H9 (cell line): ENCODE measurements at regions not wholly inside any gene's neighbourhood (a gene's known extent, or its start where the extent isn't known, plus 50 kb on each side); places are given as distances from the start of the nearest gene placed in this dataset.

ENCODE experiments used
- DNase-seq: peaks from one replicate; pipeline ENCODE4 v3.0.0-alpha.2; 2017
- H2AFZ ChIP-seq: one replicate; pipeline ENCODE4 v1.6.1; 2013; ENCODE audit warnings: mild to moderate bottlenecking, low read length, control low read depth, moderate library complexity
- H2AK5ac ChIP-seq: 2 replicates; pipeline ENCODE4 v1.6.1; 2013; ENCODE audit warnings: low read length, control low read depth, mixed read lengths; ENCODE audit not compliant: insufficient read length
- H2BK120ac ChIP-seq: one replicate; pipeline ENCODE4 v1.6.1; 2013; ENCODE audit warnings: low read depth, mild to moderate bottlenecking, low read length, control low read depth, inconsistent platforms; ENCODE audit not compliant: poor library complexity, severe bottlenecking
- H2BK12ac ChIP-seq: 2 replicates; pipeline ENCODE4 v1.6.1; 2013; ENCODE audit warnings: low read length, control low read depth, mixed read lengths, low read depth; ENCODE audit not compliant: insufficient read length
- H2BK15ac ChIP-seq: 2 replicates; pipeline ENCODE4 v1.6.1; 2013; ENCODE audit warnings: low read depth, low read length, control low read depth
- H2BK20ac ChIP-seq: one replicate; pipeline ENCODE4 v1.6.1; 2013; ENCODE audit warnings: low read depth, mild to moderate bottlenecking, low read length, control low read depth, inconsistent platforms; ENCODE audit not compliant: poor library complexity, severe bottlenecking
- H2BK5ac ChIP-seq: 2 replicates; pipeline ENCODE4 v1.6.1; 2013; ENCODE audit warnings: low read length, control low read depth, mixed read lengths; ENCODE audit not compliant: insufficient read length
- H3K14ac ChIP-seq: 2 replicates; pipeline ENCODE4 v1.6.1; 2013; ENCODE audit warnings: low read length, control low read depth; ENCODE audit not compliant: insufficient read depth
- H3K18ac ChIP-seq: 2 replicates; pipeline ENCODE4 v1.6.1; 2013; ENCODE audit warnings: low read depth, mild to moderate bottlenecking, mixed read lengths, low read length, control low read depth; ENCODE audit not compliant: insufficient read length
- H3K23ac ChIP-seq: 2 replicates; pipeline ENCODE4 v1.6.1; 2013; ENCODE audit warnings: low read length, control low read depth, mixed read lengths, low read depth; ENCODE audit not compliant: insufficient read length
- H3K23me2 ChIP-seq: 2 replicates; pipeline ENCODE4 v1.6.1; 2013; ENCODE audit warnings: low read depth, mild to moderate bottlenecking, mixed read lengths, low read length, control low read depth; ENCODE audit not compliant: insufficient read length, poor library complexity, severe bottlenecking
- H3K27ac ChIP-seq: 2 replicates; pipeline ENCODE4 v1.5.1; 2013; ENCODE audit warnings: low read length, control low read depth, mixed read lengths, low read depth; ENCODE audit not compliant: insufficient read length
- H3K27me3 ChIP-seq: 2 replicates; pipeline ENCODE4 v1.6.1; 2013; ENCODE audit warnings: low read length, control low read depth, inconsistent platforms; ENCODE audit not compliant: insufficient read depth
- H3K4ac ChIP-seq: 2 replicates; pipeline ENCODE4 v1.6.1; 2013; ENCODE audit warnings: low read depth, mild to moderate bottlenecking, control low read depth, inconsistent platforms, low read length, moderate library complexity
- H3K4me1 ChIP-seq: 2 replicates; pipeline ENCODE4 v1.6.1; 2013; ENCODE audit warnings: low read length, control low read depth, inconsistent platforms; ENCODE audit not compliant: insufficient read depth
- H3K4me2 ChIP-seq: 2 replicates; pipeline ENCODE4 v1.6.1; 2013; ENCODE audit warnings: low read length, control low read depth, mixed read lengths; ENCODE audit not compliant: insufficient read length, insufficient read depth
- H3K56ac ChIP-seq: 2 replicates; pipeline ENCODE4 v1.6.1; 2013; ENCODE audit warnings: low read depth, mild to moderate bottlenecking, mixed read lengths, low read length, control low read depth; ENCODE audit not compliant: insufficient read length
- H3K79me1 ChIP-seq: 2 replicates; pipeline ENCODE4 v1.6.1; 2013; ENCODE audit warnings: low read depth, mild to moderate bottlenecking, moderate library complexity, low read length, control low read depth, inconsistent platforms; ENCODE audit not compliant: insufficient read depth, poor library complexity, severe bottlenecking
- H3K79me2 ChIP-seq: 2 replicates; pipeline ENCODE4 v1.6.1; 2013; ENCODE audit warnings: low read length, control low read depth, inconsistent platforms; ENCODE audit not compliant: insufficient read depth
- H3K9ac ChIP-seq: 2 replicates; pipeline ENCODE4 v1.6.1; 2013; ENCODE audit warnings: low read length, control low read depth, mixed read lengths; ENCODE audit not compliant: insufficient read length; ENCODE audit errors: extremely low read depth
- H3K9me3 ChIP-seq: one replicate; pipeline ENCODE4 v1.6.1; 2013; ENCODE audit warnings: low read depth, low read length, inconsistent platforms; ENCODE audit not compliant: control insufficient read depth
- H3T11ph ChIP-seq: one replicate; pipeline ENCODE4 v1.6.1; 2013; ENCODE audit warnings: mild to moderate bottlenecking, low read length, control low read depth, inconsistent platforms
- H4K20me1 ChIP-seq: one replicate; pipeline ENCODE4 v1.6.1; 2013; ENCODE audit not compliant: control insufficient read depth, insufficient read length, insufficient read depth
- H4K5ac ChIP-seq: 2 replicates; pipeline ENCODE4 v1.6.1; 2013; ENCODE audit warnings: low read depth, mild to moderate bottlenecking, mixed read lengths, low read length, control low read depth; ENCODE audit not compliant: insufficient read length
- H4K8ac ChIP-seq: replicated peaks from 2 replicates; pipeline ENCODE4 v1.6.1; 2013; ENCODE audit warnings: low read length, control low read depth, mixed read lengths, low read depth; ENCODE audit not compliant: insufficient read length
- H4K91ac ChIP-seq: 2 replicates; pipeline ENCODE4 v1.6.1; 2013; ENCODE audit warnings: low read depth, mild to moderate bottlenecking, moderate library complexity, mixed read lengths, low read length, control low read depth; ENCODE audit not compliant: insufficient read length
- H3K27ac Mint-ChIP-seq, 3 experiments: 2 replicates in 2 of 3; 3 replicates in 1 of 3; pipeline ENCODE4 v1.8.0; 2020 to 2021; ENCODE audit warnings: mixed read lengths in 3 of 3, mild to moderate bottlenecking in 1 of 3, moderate library complexity in 1 of 3
- H3K27me3 Mint-ChIP-seq: 2 replicates; pipeline ENCODE4 v1.8.0; 2021; ENCODE audit warnings: low read depth, mild to moderate bottlenecking, moderate library complexity, mixed read lengths
- H3K36me3 Mint-ChIP-seq, 3 experiments: 2 replicates in 2 of 3; 3 replicates in 1 of 3; pipeline ENCODE4 v1.8.0; 2020 to 2021; ENCODE audit warnings: low read depth in 3 of 3, mixed read lengths in 3 of 3; ENCODE audit not compliant: insufficient read depth in 1 of 3
- H3K4me1 Mint-ChIP-seq, 2 experiments: 2 replicates each; pipeline ENCODE4 v1.8.0; 2020; ENCODE audit warnings: mixed read lengths in 2 of 2
- H3K4me3 Mint-ChIP-seq, 2 experiments: 2 replicates in 1 of 2; 3 replicates in 1 of 2; pipeline ENCODE4 v1.8.0; 2020 to 2021; ENCODE audit warnings: mild to moderate bottlenecking in 2 of 2, mixed read lengths in 2 of 2, moderate library complexity in 1 of 2
- H3K9me3 Mint-ChIP-seq, 2 experiments: 2 replicates in 1 of 2; 3 replicates in 1 of 2; pipeline ENCODE4 v1.8.0; 2020; ENCODE audit warnings: mild to moderate bottlenecking in 2 of 2, mixed read lengths in 2 of 2, moderate library complexity in 1 of 2
- CTCF ChIP-seq: fragments of 200-600 bp; sonication (generic); conservative IDR thresholded peaks from 3 replicates; pipeline ENCODE4 v1.8.0; 2021; ENCODE audit warnings: antibody characterized with exemption, mild to moderate bottlenecking
- WGBS: extraction: QIAGEN DNeasy Blood & Tissue Kit; methylation state at CpG from one replicate; pipeline ENCODE4 v1.1.7; 2013; ENCODE audit warnings: missing lambda C conversion rate, low lambda C conversion rate, mixed read lengths; ENCODE audit not compliant: insufficient read length; ENCODE audit errors: extremely low coverage; 5-methylcytosine and 5-hydroxymethylcytosine counted together

DNA sequence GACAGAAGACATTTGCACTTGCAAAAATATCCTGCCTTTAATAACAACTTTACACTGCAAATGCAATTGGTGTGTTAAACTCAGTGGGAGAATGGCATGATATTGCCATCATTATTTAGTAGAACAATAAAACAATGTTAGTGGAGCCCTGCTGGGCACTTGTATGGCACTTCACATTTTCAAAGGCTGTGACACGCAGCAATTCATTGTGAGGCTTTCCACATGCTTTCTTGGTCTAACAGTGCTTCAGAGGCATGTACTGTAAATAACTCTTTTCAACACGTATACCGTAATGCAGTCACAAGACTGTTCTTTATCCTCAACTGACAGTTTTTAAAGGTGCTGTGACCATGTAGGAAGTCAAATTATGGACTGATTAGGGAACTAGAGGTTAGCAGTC, 155.5 kb upstream of the EPB41L4A start:
- Histone ChIP-seq H3K23me2 (no peaks in the 10 kb centered on the region), H3K14ac (no peak overlapping the region), H3K79me1 (no peaks in the 10 kb centered on the region), H4K91ac (no peak overlapping the region), H2BK5ac (no peak overlapping the region), H2BK120ac (no peak overlapping the region), H3K4me2 (no peak overlapping the region), H3K27me3 (no peaks in the 10 kb centered on the region), H4K20me1 (no peaks in the 10 kb centered on the region), H3T11ph (no peak overlapping the region), H3K27ac (no peak overlapping the region), H2AFZ (no peak overlapping the region), H3K9me3 (no peaks in the 10 kb centered on the region), H2BK15ac (no peak overlapping the region), H3K79me2 (no peaks in the 10 kb centered on the region), H3K4ac (no peak overlapping the region), H3K56ac (no peak overlapping the region), H4K8ac (no peak overlapping the region), H3K23ac (no peak overlapping the region), H4K5ac (no peak overlapping the region), H3K4me1 (no peaks in the 10 kb centered on the region), H2AK5ac (no peak overlapping the region), H3K18ac (no peak overlapping the region), H2BK12ac (no peak overlapping the region), H2BK20ac (no peak overlapping the region), H3K9ac (no peak overlapping the region)
- Mint-ChIP-seq H3K27me3 (no peaks in the 10 kb centered on the region), H3K4me3 (no peak overlapping the region), H3K4me1 (peaks cover under 1% of the 10 kb centered on the region in 2 experiments; a peak in 2 of 4 replicates), H3K36me3 (no peaks in the 10 kb centered on the region; a peak in 1 of 7 replicates), H3K9me3 (no peaks in the 10 kb centered on the region; a peak in 1 of 5 replicates), H3K27ac (no peak overlapping the region)
- TF ChIP-seq CTCF: no peak
- no CpG with 5 or more reads among the region's 3 CpGs for WGBS
- DNase-seq: no peak
